Mammary epithelial cell (primary cell): ENCODE measurements at regions not wholly inside any gene's neighbourhood (a gene's known extent, or its start where the extent isn't known, plus 50 kb on each side); places are given as distances from the start of the nearest gene placed in this dataset.
"Not testable (repeated sequence)": the region's sequence is repeated elsewhere in the genome, so short reads cannot be mapped to it uniquely, and the experiment has no call there.

Source experiments
- CTCF ChIP-seq, 2 donors: IDR thresholded peaks in 1 of 2; conservative IDR thresholded peaks in 1 of 2; 2 replicates each; pipeline ENCODE4 v1.5.1; 2011 to 2012; ENCODE audit warnings: inconsistent platforms in 2 of 2, low read length in 2 of 2, mild to moderate bottlenecking in 2 of 2, control low read depth in 1 of 2, low read depth in 1 of 2; ENCODE audit not compliant: insufficient read depth in 1 of 2; ENCODE audit errors: extremely low read depth in 1 of 2
- EZH2 ChIP-seq: IDR thresholded peaks from 2 replicates; pipeline ENCODE4 v1.6.1; 2012; ENCODE audit warnings: low read length, inconsistent platforms, borderline replicate concordance

- not testable (repeated sequence) for TF ChIP-seq CTCF (conservative IDR thresholded peaks at IDR 0.05 in 1 of 2, IDR thresholded peaks at IDR 0.05 in 1 of 2; ENCODE audit: extremely low read depth in 1 of 2, insufficient read depth in 1 of 2, low read depth in 1 of 2, low read length in 2 of 2); EZH2
Observed at GRCh38 chr1:83263808-83264207, 735.1 kb downstream of the TTLL7 start.
